ENCODE measurements at regions not wholly inside any gene's neighbourhood (a gene's known extent, or its start where the extent isn't known, plus 50 kb on each side); places are given as distances from the start of the nearest gene placed in this dataset.
"Not testable (repeated sequence)": the region's sequence is repeated elsewhere in the genome, so short reads cannot be mapped to it uniquely, and the experiment has no call there.

DNA sequence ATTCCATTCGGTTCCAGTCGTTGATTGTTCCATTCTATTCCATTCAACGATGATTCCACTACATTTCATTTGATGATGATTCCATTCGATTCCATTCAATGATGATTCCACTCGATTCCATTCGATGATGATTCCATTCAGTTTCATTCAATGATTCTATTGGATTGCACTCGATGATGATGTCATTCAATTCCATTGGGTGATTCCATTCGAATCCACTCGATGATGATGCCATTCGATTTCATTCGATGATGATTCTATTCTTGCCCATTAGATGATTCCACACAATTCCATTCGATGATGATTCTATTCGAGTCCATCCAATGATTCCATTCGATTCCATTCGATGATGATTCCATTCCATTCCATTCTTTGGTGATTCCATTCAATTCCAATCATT, 1283.7 kb downstream of the TP53TG3F start:
- H3K9me3 ChIP-seq (ENCODE audit: control insufficient read depth in 1 of 2, low read length in 2 of 2): peaks cover 32 to 70% of the 10 kb centered on the region in 2 donors
- H3K4me1 ChIP-seq (ENCODE audit: control insufficient read depth in 1 of 2, insufficient read depth in 2 of 2, low read length in 2 of 2): no peaks in the 10 kb centered on the region
- H3K4me3 ChIP-seq (ENCODE audit: low read depth in 1 of 2, low read length in 2 of 2): no peak overlapping the region
- no peaks in the 10 kb centered on the region for H3K27me3 ChIP-seq (ENCODE audit: control insufficient read depth in 1 of 2, insufficient read depth in 2 of 2, low read length in 2 of 2)
- H3K27ac ChIP-seq (ENCODE audit: low read depth, low read length): no peak overlapping the region
- no peak overlapping the region for H3K9ac ChIP-seq (ENCODE audit: low read depth in 1 of 2, low read length in 2 of 2)
- no peaks in the 10 kb centered on the region for H3K36me3 ChIP-seq (ENCODE audit: control insufficient read depth in 1 of 2, insufficient read depth in 2 of 2, low read length in 2 of 2)

DNA sequence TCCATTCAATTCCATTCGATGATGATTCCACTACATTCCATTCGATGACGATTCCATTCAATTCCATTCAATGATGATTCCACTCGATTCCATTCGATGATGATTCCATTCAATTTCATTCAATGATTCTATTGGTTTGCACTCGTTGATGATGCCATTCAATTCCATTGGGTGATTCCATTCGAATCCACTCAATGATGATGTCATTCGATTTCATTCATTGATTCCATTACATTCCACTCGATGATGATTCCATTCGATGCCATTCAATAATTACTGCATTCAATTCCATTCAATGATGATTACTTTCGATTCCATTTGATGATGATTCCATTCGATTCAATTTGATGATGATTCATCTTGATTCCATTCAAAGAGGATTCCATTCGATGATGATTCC, 1299.4 kb downstream of the TP53TG3F start:
- no peak overlapping the region for H3K9ac ChIP-seq (ENCODE audit: low read depth in 1 of 2, low read length in 2 of 2)
- H3K27me3 ChIP-seq (ENCODE audit: control insufficient read depth in 1 of 2, insufficient read depth in 2 of 2, low read length in 2 of 2): no peaks in the 10 kb centered on the region
- H3K27ac ChIP-seq (ENCODE audit: low read depth, low read length): no peak overlapping the region
- H3K36me3 ChIP-seq (ENCODE audit: control insufficient read depth in 1 of 2, insufficient read depth in 2 of 2, low read length in 2 of 2): no peaks in the 10 kb centered on the region
- H3K4me1 ChIP-seq (ENCODE audit: control insufficient read depth in 1 of 2, insufficient read depth in 2 of 2, low read length in 2 of 2): no peaks in the 10 kb centered on the region
- H3K9me3 ChIP-seq (ENCODE audit: control insufficient read depth in 1 of 2, low read length in 2 of 2): peaks cover 37 to 96% of the 10 kb centered on the region in 2 donors
- no peak overlapping the region for H3K4me3 ChIP-seq (ENCODE audit: low read depth in 1 of 2, low read length in 2 of 2)

- H3K9me3 ChIP-seq (ENCODE audit: control insufficient read depth in 1 of 2, low read length in 2 of 2); H3K27me3 ChIP-seq (ENCODE audit: control insufficient read depth in 1 of 2, insufficient read depth in 2 of 2, low read length in 2 of 2); H3K4me1 ChIP-seq (ENCODE audit: control insufficient read depth in 1 of 2, insufficient read depth in 2 of 2, low read length in 2 of 2); H3K4me3 ChIP-seq (ENCODE audit: low read depth in 1 of 2, low read length in 2 of 2); H3K36me3 ChIP-seq (ENCODE audit: control insufficient read depth in 1 of 2, insufficient read depth in 2 of 2, low read length in 2 of 2); H3K27ac ChIP-seq (ENCODE audit: low read depth, low read length); H3K9ac ChIP-seq (ENCODE audit: low read depth in 1 of 2, low read length in 2 of 2): not testable (repeated sequence)
Measured at GRCh38 chr16:34791835-34792234, 1332.4 kb downstream of the TP53TG3F start.

- Histone ChIP-seq H3K9me3 (ENCODE audit: control insufficient read depth in 1 of 2, low read length in 2 of 2) (peaks cover 0 to 6% of the 10 kb centered on the region in 2 donors), H3K36me3 (ENCODE audit: control insufficient read depth in 1 of 2, insufficient read depth in 2 of 2, low read length in 2 of 2) (no peaks in the 10 kb centered on the region), H3K4me3 (ENCODE audit: low read depth in 1 of 2, low read length in 2 of 2) (no peak overlapping the region), H3K27me3 (ENCODE audit: control insufficient read depth in 1 of 2, insufficient read depth in 2 of 2, low read length in 2 of 2) (no peaks in the 10 kb centered on the region), H3K4me1 (ENCODE audit: control insufficient read depth in 1 of 2, insufficient read depth in 2 of 2, low read length in 2 of 2) (no peaks in the 10 kb centered on the region), H3K27ac (ENCODE audit: low read depth, low read length) (no peak overlapping the region), H3K9ac (ENCODE audit: low read depth in 1 of 2, low read length in 2 of 2) (no peak overlapping the region)
Measured at GRCh38 chr16:34801875-34802274, 1342.5 kb downstream of the TP53TG3F start.

DNA sequence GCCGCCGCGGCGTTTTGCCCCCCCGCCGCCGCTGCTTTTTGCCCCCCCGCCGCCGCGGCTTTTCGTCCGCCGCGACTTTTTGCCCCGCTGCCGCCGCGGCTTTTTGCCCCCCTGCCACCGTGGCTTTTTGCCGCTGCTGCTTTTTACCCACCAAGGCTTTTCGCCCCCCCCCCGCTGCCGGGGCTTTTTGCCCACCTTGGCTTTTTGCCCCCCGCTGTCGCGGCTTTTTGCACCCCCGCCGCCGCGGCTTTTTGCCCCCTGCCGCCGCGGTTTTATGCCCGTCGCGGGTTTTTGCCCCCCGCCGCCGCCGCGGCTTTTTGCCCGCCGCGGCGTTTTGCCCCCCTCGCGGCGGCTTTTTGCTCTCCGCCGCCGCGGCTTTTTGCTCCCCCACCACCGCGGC, 1343.0 kb downstream of the TP53TG3F start:
- Histone ChIP-seq H3K27me3 (ENCODE audit: control insufficient read depth in 1 of 2, insufficient read depth in 2 of 2, low read length in 2 of 2) (no peaks in the 10 kb centered on the region), H3K36me3 (ENCODE audit: control insufficient read depth in 1 of 2, insufficient read depth in 2 of 2, low read length in 2 of 2) (no peaks in the 10 kb centered on the region), H3K4me3 (ENCODE audit: low read depth in 1 of 2, low read length in 2 of 2) (no peak overlapping the region)

DNA sequence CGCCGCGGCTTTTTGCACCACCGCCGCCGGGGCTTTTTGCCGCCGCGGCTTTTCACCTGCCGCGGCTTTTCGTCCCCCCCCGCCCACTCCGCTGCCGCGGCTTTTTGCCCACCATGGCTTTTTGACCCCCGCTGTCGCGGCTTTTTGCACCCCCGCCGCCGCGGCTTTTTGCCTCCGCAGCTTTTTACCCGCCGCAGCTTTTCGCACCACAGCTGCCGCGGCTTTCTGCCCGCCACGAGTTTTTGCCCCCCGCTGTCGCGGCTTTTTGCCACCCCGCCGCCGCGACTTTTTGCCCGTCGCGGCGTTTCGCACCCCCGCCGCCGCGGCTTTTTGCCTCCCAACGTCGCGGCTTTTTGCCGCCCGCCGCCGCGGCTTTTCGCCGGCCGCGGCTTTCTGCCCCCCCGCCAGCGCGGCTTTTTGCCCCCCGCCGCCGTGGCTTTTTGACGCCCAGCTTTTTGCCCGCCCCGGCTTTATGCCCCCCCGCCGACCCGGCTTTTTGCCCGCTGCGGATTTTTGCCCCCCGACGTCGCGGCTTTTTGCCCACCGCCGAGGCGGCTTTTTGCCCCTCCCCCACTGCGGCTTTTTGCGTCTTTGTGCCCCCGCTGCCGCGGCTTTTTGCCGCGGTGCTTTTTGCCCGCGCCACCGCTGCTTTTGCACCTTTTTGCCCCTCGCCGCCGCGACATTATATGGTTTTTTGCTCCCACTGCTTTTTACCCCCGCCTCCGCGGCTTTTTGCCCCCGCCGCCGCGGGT, 1343.6 kb downstream of the TP53TG3F start:
- Histone ChIP-seq H3K36me3 (ENCODE audit: control insufficient read depth in 1 of 2, insufficient read depth in 2 of 2, low read length in 2 of 2) (no peaks in the 10 kb centered on the region), H3K27ac (ENCODE audit: low read depth, low read length) (no peak overlapping the region), H3K9me3 (ENCODE audit: control insufficient read depth in 1 of 2, low read length in 2 of 2) (peaks cover 6 to 11% of the 10 kb centered on the region in 2 donors), H3K4me1 (ENCODE audit: control insufficient read depth in 1 of 2, insufficient read depth in 2 of 2, low read length in 2 of 2) (no peaks in the 10 kb centered on the region), H3K4me3 (ENCODE audit: low read depth in 1 of 2, low read length in 2 of 2) (no peak overlapping the region), H3K27me3 (ENCODE audit: control insufficient read depth in 1 of 2, insufficient read depth in 2 of 2, low read length in 2 of 2) (no peaks in the 10 kb centered on the region), H3K9ac (ENCODE audit: low read depth in 1 of 2, low read length in 2 of 2) (no peak overlapping the region)

More for the DNA sequence above, 1343.0 kb downstream of the TP53TG3F start:
- H3K9me3 ChIP-seq (ENCODE audit: control insufficient read depth in 1 of 2, low read length in 2 of 2): peaks cover 4 to 6% of the 10 kb centered on the region in 2 donors
- H3K9ac ChIP-seq (ENCODE audit: low read depth in 1 of 2, low read length in 2 of 2): no peak overlapping the region
- H3K4me1 ChIP-seq (ENCODE audit: control insufficient read depth in 1 of 2, insufficient read depth in 2 of 2, low read length in 2 of 2): no peaks in the 10 kb centered on the region
- H3K27ac ChIP-seq (ENCODE audit: low read depth, low read length): no peak overlapping the region

DNA sequence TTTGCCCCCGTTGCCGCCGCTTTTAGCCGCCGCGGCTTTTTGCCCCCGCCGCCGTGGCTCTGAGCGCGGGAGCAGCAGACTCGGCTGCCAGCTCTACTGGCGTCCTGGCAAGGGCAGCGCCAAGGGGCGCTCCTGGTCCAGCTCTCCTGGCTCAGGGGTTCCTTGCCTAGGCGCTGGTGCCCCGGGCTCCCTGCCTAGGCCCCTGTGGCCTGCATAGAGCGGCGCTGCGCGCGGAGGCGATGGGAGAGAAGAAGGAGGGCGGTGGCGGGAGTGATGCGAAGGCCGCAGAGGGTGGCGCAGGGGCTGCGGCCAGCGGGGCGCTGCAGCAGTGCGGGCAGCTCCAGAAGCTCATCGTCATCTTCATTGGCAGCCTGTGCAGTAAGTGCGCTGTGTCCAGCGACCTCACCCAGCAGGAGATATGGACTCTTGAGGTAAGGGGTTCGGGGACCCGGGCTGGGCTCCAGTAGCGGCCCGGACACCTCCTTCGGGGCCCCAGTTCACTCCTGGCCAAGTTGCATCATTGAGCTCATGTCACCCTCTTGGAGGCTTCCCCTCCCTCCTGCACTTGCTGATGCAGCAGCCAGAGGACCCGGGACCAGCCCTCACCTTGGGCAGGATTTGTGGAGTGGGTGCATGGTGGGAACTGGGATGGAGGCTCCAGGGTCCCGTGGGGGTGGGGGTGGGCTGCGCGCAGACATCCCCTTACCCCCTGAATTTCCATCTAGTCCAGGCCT, 1344.4 kb downstream of the TP53TG3F start:
- Histone ChIP-seq H3K4me1 (ENCODE audit: control insufficient read depth in 1 of 2, insufficient read depth in 2 of 2, low read length in 2 of 2) (no peaks in the 10 kb centered on the region), H3K9ac (ENCODE audit: low read depth in 1 of 2, low read length in 2 of 2) (no peak overlapping the region), H3K9me3 (ENCODE audit: control insufficient read depth in 1 of 2, low read length in 2 of 2) (peaks cover 6 to 11% of the 10 kb centered on the region in 2 donors), H3K4me3 (ENCODE audit: low read depth in 1 of 2, low read length in 2 of 2) (no peak overlapping the region), H3K27me3 (ENCODE audit: control insufficient read depth in 1 of 2, insufficient read depth in 2 of 2, low read length in 2 of 2) (no peaks in the 10 kb centered on the region), H3K36me3 (ENCODE audit: control insufficient read depth in 1 of 2, insufficient read depth in 2 of 2, low read length in 2 of 2) (no peaks in the 10 kb centered on the region), H3K27ac (ENCODE audit: low read depth, low read length) (no peak overlapping the region)

GRCh38 chr16:34806992-34807644, 1347.7 kb downstream of the TP53TG3F start:
- H3K9me3 ChIP-seq (ENCODE audit: control insufficient read depth in 1 of 2, low read length in 2 of 2): peaks cover 6 to 11% of the 10 kb centered on the region in 2 donors
- not testable (repeated sequence) for H3K9ac ChIP-seq (ENCODE audit: low read depth in 1 of 2, low read length in 2 of 2); H3K27me3 ChIP-seq (ENCODE audit: control insufficient read depth in 1 of 2, insufficient read depth in 2 of 2, low read length in 2 of 2); H3K4me1 ChIP-seq (ENCODE audit: control insufficient read depth in 1 of 2, insufficient read depth in 2 of 2, low read length in 2 of 2); H3K27ac ChIP-seq (ENCODE audit: low read depth, low read length); H3K36me3 ChIP-seq (ENCODE audit: control insufficient read depth in 1 of 2, insufficient read depth in 2 of 2, low read length in 2 of 2); H3K4me3 ChIP-seq (ENCODE audit: low read depth in 1 of 2, low read length in 2 of 2)

- not testable (repeated sequence) for H3K4me1 ChIP-seq (ENCODE audit: control insufficient read depth in 1 of 2, insufficient read depth in 2 of 2, low read length in 2 of 2); H3K36me3 ChIP-seq (ENCODE audit: control insufficient read depth in 1 of 2, insufficient read depth in 2 of 2, low read length in 2 of 2); H3K27ac ChIP-seq (ENCODE audit: low read depth, low read length); H3K9ac ChIP-seq (ENCODE audit: low read depth in 1 of 2, low read length in 2 of 2); H3K27me3 ChIP-seq (ENCODE audit: control insufficient read depth in 1 of 2, insufficient read depth in 2 of 2, low read length in 2 of 2); H3K4me3 ChIP-seq (ENCODE audit: low read depth in 1 of 2, low read length in 2 of 2)
- peaks cover 6 to 11% of the 10 kb centered on the region in 2 donors for H3K9me3 ChIP-seq (ENCODE audit: control insufficient read depth in 1 of 2, low read length in 2 of 2)
Measured at GRCh38 chr16:34807844-34808243, 1348.4 kb downstream of the TP53TG3F start.

DNA sequence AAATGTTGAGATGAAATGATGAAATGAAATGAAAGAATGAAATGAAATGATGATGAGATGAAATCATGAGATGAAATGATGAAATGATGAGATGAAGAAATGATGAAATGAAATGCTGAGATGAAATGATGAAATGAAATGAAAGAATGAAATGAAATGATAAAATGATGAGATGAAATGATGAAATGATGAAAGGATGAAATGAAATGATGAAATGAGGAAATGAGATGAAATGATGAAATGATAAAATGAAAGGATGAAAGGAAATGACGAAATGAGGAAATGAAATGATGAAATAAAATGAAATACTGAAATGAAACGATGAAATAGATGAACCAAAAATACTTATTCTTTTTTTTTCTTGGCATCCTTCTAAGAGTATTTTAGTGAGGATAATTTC, 1349.1 kb downstream of the TP53TG3F start:
- H3K4me1 ChIP-seq (ENCODE audit: control insufficient read depth in 1 of 2, insufficient read depth in 2 of 2, low read length in 2 of 2); H3K27me3 ChIP-seq (ENCODE audit: control insufficient read depth in 1 of 2, insufficient read depth in 2 of 2, low read length in 2 of 2); H3K36me3 ChIP-seq (ENCODE audit: control insufficient read depth in 1 of 2, insufficient read depth in 2 of 2, low read length in 2 of 2); H3K27ac ChIP-seq (ENCODE audit: low read depth, low read length); H3K9ac ChIP-seq (ENCODE audit: low read depth in 1 of 2, low read length in 2 of 2); H3K4me3 ChIP-seq (ENCODE audit: low read depth in 1 of 2, low read length in 2 of 2): not testable (repeated sequence)
- peaks cover 6 to 11% of the 10 kb centered on the region in 2 donors for H3K9me3 ChIP-seq (ENCODE audit: control insufficient read depth in 1 of 2, low read length in 2 of 2)

Data from duodenal mucosa (tissue), 2 donors.